Fibroblast of gingiva (primary cell): ENCODE measurements at regions not wholly inside any gene's neighbourhood (a gene's known extent, or its start where the extent isn't known, plus 50 kb on each side); places are given as distances from the start of the nearest gene placed in this dataset.

Experiments used
- DNase-seq: peaks from one replicate; pipeline ENCODE4 v3.0.0-alpha.2; 2011; ENCODE audit warnings: low read depth

- DNase-seq, result no peak
Observed at GRCh38 chr13:95499811-95500712, 52.5 kb upstream of the CLDN10 start.

- no peak for DNase-seq
Observed at GRCh38 chr13:95502216-95502615, 50.3 kb upstream of the CLDN10 start.
